ENCODE measurements at regions not wholly inside any gene's neighbourhood (a gene's known extent, or its start where the extent isn't known, plus 50 kb on each side); places are given as distances from the start of the nearest gene placed in this dataset.

DNA sequence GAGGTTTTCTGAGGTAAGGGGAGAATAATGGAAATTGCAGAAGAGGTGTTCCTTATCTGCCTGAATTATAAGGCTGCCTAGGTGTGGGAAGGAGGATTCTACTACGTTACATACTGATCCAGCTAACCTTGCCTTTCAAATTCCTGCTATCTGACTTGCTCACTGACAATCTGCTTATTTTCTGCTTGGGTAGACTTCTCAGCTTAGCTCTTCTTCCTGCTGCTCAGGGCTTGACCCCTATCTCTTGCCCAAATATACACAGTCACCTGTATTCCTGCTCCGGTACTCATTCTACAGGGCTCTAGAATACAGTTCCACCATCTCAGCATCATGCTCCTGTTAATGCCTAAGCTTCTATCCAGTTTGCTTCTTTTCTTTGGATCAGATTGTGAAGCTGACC is 1607.6 kb downstream of the OLFM4 start:
- TF ChIP-seq ZNF423 (CRISPR knock-in tag; IDR thresholded peaks at IDR 0.05) (no peak), CREM (CRISPR knock-in tag; IDR thresholded peaks at IDR 0.05) (no peak), TP53 (CRISPR knock-in tag; IDR thresholded peaks at IDR 0.05) (no peak), TCF7 (CRISPR knock-in tag; IDR thresholded peaks at IDR 0.05; ENCODE audit: low read depth) (no peak), JUN (CRISPR knock-in tag; IDR thresholded peaks at IDR 0.05) (no peak)
- TF ChIP-seq, protein P1, sequence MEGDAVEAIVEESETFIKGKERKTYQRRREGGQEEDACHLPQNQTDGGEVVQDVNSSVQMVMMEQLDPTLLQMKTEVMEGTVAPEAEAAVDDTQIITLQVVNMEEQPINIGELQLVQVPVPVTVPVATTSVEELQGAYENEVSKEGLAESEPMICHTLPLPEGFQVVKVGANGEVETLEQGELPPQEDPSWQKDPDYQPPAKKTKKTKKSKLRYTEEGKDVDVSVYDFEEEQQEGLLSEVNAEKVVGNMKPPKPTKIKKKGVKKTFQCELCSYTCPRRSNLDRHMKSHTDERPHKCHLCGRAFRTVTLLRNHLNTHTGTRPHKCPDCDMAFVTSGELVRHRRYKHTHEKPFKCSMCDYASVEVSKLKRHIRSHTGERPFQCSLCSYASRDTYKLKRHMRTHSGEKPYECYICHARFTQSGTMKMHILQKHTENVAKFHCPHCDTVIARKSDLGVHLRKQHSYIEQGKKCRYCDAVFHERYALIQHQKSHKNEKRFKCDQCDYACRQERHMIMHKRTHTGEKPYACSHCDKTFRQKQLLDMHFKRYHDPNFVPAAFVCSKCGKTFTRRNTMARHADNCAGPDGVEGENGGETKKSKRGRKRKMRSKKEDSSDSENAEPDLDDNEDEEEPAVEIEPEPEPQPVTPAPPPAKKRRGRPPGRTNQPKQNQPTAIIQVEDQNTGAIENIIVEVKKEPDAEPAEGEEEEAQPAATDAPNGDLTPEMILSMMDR (IDR thresholded peaks at IDR 0.05), result no peak
- TF ChIP-seq, protein P2, sequence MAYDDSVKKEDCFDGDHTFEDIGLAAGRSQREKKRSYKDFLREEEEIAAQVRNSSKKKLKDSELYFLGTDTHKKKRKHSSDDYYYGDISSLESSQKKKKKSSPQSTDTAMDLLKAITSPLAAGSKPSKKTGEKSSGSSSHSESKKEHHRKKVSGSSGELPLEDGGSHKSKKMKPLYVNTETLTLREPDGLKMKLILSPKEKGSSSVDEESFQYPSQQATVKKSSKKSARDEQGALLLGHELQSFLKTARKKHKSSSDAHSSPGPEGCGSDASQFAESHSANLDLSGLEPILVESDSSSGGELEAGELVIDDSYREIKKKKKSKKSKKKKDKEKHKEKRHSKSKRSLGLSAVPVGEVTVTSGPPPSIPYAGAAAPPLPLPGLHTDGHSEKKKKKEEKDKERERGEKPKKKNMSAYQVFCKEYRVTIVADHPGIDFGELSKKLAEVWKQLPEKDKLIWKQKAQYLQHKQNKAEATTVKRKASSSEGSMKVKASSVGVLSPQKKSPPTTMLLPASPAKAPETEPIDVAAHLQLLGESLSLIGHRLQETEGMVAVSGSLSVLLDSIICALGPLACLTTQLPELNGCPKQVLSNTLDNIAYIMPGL (CRISPR knock-in tag; IDR thresholded peaks at IDR 0.05), result no peak
- TF ChIP-seq, protein P3, sequence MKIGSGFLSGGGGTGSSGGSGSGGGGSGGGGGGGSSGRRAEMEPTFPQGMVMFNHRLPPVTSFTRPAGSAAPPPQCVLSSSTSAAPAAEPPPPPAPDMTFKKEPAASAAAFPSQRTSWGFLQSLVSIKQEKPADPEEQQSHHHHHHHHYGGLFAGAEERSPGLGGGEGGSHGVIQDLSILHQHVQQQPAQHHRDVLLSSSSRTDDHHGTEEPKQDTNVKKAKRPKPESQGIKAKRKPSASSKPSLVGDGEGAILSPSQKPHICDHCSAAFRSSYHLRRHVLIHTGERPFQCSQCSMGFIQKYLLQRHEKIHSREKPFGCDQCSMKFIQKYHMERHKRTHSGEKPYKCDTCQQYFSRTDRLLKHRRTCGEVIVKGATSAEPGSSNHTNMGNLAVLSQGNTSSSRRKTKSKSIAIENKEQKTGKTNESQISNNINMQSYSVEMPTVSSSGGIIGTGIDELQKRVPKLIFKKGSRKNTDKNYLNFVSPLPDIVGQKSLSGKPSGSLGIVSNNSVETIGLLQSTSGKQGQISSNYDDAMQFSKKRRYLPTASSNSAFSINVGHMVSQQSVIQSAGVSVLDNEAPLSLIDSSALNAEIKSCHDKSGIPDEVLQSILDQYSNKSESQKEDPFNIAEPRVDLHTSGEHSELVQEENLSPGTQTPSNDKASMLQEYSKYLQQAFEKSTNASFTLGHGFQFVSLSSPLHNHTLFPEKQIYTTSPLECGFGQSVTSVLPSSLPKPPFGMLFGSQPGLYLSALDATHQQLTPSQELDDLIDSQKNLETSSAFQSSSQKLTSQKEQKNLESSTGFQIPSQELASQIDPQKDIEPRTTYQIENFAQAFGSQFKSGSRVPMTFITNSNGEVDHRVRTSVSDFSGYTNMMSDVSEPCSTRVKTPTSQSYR (CRISPR knock-in tag; IDR thresholded peaks at IDR 0.05), result no peak
- TF ChIP-seq, protein P4, sequence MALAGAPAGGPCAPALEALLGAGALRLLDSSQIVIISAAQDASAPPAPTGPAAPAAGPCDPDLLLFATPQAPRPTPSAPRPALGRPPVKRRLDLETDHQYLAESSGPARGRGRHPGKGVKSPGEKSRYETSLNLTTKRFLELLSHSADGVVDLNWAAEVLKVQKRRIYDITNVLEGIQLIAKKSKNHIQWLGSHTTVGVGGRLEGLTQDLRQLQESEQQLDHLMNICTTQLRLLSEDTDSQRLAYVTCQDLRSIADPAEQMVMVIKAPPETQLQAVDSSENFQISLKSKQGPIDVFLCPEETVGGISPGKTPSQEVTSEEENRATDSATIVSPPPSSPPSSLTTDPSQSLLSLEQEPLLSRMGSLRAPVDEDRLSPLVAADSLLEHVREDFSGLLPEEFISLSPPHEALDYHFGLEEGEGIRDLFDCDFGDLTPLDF (CRISPR knock-in tag; IDR thresholded peaks at IDR 0.05), result no peak
- TF ChIP-seq, protein P5, sequence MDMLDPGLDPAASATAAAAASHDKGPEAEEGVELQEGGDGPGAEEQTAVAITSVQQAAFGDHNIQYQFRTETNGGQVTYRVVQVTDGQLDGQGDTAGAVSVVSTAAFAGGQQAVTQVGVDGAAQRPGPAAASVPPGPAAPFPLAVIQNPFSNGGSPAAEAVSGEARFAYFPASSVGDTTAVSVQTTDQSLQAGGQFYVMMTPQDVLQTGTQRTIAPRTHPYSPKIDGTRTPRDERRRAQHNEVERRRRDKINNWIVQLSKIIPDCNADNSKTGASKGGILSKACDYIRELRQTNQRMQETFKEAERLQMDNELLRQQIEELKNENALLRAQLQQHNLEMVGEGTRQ (CRISPR knock-in tag; IDR thresholded peaks at IDR 0.05), result no peak
- TF ChIP-seq, protein P6, sequence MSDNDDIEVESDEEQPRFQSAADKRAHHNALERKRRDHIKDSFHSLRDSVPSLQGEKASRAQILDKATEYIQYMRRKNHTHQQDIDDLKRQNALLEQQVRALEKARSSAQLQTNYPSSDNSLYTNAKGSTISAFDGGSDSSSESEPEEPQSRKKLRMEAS (CRISPR knock-in tag; IDR thresholded peaks at IDR 0.05), result no peak
